ENCODE measurements at regions not wholly inside any gene's neighbourhood (a gene's known extent, or its start where the extent isn't known, plus 50 kb on each side); places are given as distances from the start of the nearest gene placed in this dataset.

- no peak overlapping the region for H3K27ac ChIP-seq (ENCODE audit: low read depth)
- Mint-ChIP-seq H3K36me3 (ENCODE audit: low read depth) (no peaks in the 10 kb centered on the region; the same call in 2 of the 3 replicates), H3K4me3 (no peak overlapping the region), H3K27me3 (ENCODE audit: insufficient read depth, low read depth, poor library complexity) (no peaks in the 10 kb centered on the region), H3K27ac (no peak overlapping the region), H3K4me1 (no peaks in the 10 kb centered on the region), H3K9me3 (peaks cover 2% of the 10 kb centered on the region; the same call in 2 of the 3 replicates)
- H3K27me3 ChIP-seq (ENCODE audit: insufficient read depth) = no peaks in the 10 kb centered on the region
- DNase-seq (ENCODE audit: low spot score) (no peak), ATAC-seq (no peak)
- H3K4me3 ChIP-seq = no peak overlapping the region
- TF ChIP-seq CTCF (conservative IDR thresholded peaks at IDR 0.05; ENCODE audit: low read depth in 2 of 2) (no peak), EZH2 (IDR thresholded peaks at IDR 0.05; ENCODE audit: low read depth, unreplicated experiment) (no peak), ZNF331 (CRISPR knock-in tag; IDR thresholded peaks at IDR 0.05; ENCODE audit: low read depth) (no peak), NANOG (IDR thresholded peaks at IDR 0.05; ENCODE audit: borderline replicate concordance) (no peak), CREB1 (CRISPR knock-in tag; IDR thresholded peaks at IDR 0.05; ENCODE audit: low read depth) (no peak), STAT1 (IDR thresholded peaks at IDR 0.05; ENCODE audit: unreplicated experiment) (no peak), JUNB (IDR thresholded peaks at IDR 0.05; ENCODE audit: unreplicated experiment) (no peak), ZNF114 (CRISPR knock-in tag; IDR thresholded peaks at IDR 0.05) (no peak), ETS1 (IDR thresholded peaks at IDR 0.05) (no peak), EZH2phosphoT487 (IDR thresholded peaks at IDR 0.05; ENCODE audit: unreplicated experiment) (no peak), POLR2AphosphoS5 (IDR thresholded peaks at IDR 0.05; ENCODE audit: low read depth) (no peak)
- TF ChIP-seq, protein P1, sequence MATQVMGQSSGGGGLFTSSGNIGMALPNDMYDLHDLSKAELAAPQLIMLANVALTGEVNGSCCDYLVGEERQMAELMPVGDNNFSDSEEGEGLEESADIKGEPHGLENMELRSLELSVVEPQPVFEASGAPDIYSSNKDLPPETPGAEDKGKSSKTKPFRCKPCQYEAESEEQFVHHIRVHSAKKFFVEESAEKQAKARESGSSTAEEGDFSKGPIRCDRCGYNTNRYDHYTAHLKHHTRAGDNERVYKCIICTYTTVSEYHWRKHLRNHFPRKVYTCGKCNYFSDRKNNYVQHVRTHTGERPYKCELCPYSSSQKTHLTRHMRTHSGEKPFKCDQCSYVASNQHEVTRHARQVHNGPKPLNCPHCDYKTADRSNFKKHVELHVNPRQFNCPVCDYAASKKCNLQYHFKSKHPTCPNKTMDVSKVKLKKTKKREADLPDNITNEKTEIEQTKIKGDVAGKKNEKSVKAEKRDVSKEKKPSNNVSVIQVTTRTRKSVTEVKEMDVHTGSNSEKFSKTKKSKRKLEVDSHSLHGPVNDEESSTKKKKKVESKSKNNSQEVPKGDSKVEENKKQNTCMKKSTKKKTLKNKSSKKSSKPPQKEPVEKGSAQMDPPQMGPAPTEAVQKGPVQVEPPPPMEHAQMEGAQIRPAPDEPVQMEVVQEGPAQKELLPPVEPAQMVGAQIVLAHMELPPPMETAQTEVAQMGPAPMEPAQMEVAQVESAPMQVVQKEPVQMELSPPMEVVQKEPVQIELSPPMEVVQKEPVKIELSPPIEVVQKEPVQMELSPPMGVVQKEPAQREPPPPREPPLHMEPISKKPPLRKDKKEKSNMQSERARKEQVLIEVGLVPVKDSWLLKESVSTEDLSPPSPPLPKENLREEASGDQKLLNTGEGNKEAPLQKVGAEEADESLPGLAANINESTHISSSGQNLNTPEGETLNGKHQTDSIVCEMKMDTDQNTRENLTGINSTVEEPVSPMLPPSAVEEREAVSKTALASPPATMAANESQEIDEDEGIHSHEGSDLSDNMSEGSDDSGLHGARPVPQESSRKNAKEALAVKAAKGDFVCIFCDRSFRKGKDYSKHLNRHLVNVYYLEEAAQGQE (IDR thresholded peaks at IDR 0.05; ENCODE audit: unreplicated experiment) = no peak
- TF ChIP-seq, protein P2, sequence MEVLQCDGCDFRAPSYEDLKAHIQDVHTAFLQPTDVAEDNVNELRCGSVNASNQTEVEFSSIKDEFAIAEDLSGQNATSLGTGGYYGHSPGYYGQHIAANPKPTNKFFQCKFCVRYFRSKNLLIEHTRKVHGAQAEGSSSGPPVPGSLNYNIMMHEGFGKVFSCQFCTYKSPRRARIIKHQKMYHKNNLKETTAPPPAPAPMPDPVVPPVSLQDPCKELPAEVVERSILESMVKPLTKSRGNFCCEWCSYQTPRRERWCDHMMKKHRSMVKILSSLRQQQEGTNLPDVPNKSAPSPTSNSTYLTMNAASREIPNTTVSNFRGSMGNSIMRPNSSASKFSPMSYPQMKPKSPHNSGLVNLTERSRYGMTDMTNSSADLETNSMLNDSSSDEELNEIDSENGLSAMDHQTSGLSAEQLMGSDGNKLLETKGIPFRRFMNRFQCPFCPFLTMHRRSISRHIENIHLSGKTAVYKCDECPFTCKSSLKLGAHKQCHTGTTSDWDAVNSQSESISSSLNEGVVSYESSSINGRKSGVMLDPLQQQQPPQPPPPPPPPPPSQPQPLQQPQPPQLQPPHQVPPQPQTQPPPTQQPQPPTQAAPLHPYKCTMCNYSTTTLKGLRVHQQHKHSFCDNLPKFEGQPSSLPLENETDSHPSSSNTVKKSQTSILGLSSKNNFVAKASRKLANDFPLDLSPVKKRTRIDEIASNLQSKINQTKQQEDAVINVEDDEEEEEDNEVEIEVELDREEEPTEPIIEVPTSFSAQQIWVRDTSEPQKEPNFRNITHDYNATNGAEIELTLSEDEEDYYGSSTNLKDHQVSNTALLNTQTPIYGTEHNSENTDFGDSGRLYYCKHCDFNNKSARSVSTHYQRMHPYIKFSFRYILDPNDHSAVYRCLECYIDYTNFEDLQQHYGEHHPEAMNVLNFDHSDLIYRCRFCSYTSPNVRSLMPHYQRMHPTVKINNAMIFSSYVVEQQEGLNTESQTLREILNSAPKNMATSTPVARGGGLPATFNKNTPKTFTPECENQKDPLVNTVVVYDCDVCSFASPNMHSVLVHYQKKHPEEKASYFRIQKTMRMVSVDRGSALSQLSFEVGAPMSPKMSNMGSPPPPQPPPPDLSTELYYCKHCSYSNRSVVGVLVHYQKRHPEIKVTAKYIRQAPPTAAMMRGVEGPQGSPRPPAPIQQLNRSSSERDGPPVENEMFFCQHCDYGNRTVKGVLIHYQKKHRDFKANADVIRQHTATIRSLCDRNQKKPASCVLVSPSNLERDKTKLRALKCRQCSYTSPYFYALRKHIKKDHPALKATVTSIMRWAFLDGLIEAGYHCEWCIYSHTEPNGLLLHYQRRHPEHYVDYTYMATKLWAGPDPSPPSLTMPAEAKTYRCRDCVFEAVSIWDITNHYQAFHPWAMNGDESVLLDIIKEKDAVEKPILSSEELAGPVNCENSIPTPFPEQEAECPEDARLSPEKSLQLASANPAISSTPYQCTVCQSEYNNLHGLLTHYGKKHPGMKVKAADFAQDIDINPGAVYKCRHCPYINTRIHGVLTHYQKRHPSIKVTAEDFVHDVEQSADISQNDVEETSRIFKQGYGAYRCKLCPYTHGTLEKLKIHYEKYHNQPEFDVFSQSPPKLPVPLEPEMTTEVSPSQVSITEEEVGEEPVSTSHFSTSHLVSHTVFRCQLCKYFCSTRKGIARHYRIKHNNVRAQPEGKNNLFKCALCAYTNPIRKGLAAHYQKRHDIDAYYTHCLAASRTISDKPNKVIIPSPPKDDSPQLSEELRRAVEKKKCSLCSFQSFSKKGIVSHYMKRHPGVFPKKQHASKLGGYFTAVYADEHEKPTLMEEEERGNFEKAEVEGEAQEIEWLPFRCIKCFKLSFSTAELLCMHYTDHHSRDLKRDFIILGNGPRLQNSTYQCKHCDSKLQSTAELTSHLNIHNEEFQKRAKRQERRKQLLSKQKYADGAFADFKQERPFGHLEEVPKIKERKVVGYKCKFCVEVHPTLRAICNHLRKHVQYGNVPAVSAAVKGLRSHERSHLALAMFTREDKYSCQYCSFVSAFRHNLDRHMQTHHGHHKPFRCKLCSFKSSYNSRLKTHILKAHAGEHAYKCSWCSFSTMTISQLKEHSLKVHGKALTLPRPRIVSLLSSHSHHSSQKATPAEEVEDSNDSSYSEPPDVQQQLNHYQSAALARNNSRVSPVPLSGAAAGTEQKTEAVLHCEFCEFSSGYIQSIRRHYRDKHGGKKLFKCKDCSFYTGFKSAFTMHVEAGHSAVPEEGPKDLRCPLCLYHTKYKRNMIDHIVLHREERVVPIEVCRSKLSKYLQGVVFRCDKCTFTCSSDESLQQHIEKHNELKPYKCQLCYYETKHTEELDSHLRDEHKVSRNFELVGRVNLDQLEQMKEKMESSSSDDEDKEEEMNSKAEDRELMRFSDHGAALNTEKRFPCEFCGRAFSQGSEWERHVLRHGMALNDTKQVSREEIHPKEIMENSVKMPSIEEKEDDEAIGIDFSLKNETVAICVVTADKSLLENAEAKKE (CRISPR knock-in tag; IDR thresholded peaks at IDR 0.05) = no peak
- H3K9me2 ChIP-seq (ENCODE audit: insufficient read depth) = no peaks in the 10 kb centered on the region; the same call in 1 of the 2 replicates
- H3K4me1 ChIP-seq (ENCODE audit: insufficient read depth) = no peaks in the 10 kb centered on the region
- no peaks in the 10 kb centered on the region for H3K79me2 ChIP-seq (replicated peaks; ENCODE audit: insufficient read depth)
- no peaks in the 10 kb centered on the region for H3K36me3 ChIP-seq (ENCODE audit: insufficient read depth)
- no peaks in the 10 kb centered on the region for H4K20me1 ChIP-seq (replicated peaks; ENCODE audit: insufficient read depth)
- H2AFZ ChIP-seq = no peak overlapping the region
- H3K4me2 ChIP-seq = no peak overlapping the region
- H3F3A ChIP-seq (replicated peaks; ENCODE audit: low read depth) = no peaks in the 10 kb centered on the region
These were observed 430.8 kb downstream of the DIPK2A start for GRCh38 chr3:144402430-144402829.
